K562 (cell line): ENCODE measurements at regions not wholly inside any gene's neighbourhood (a gene's known extent, or its start where the extent isn't known, plus 50 kb on each side); places are given as distances from the start of the nearest gene placed in this dataset.

Source experiments
- ATAC-seq: fragments of 200-7000 bp; cut with Tn5 transposase; 3 replicates; pipeline ENCODE4 v1.9.1; 2020; ENCODE audit warnings: moderate library complexity
- BruUV-seq: library from RNA; stranded (reverse); fragments of 400-500 nt; replicated peaks from 2 replicates; lab custom pipeline; 2021; lab: Mats Ljungman, UMichigan
- CTCF ChIA-PET: fragments of 300-600 bp; formaldehyde crosslinking; extraction: SDS; loops from one replicate; lab custom pipeline; 2021; ENCODE audit warnings: low intra/inter-chr PET ratio; lab: Yijun Ruan, JAX
- POLR2A ChIA-PET: fragments of 300-600, 350-650 bp; sonication (Branson Sonifier 250); formaldehyde crosslinking; extraction: SDS; loops from one replicate; lab custom pipeline; 2021; ENCODE audit warnings: antibody characterized with exemption, inconsistent platforms; lab: Yijun Ruan, JAX
- DNase-seq, 4 experiments: peaks; one replicate each; pipeline versions ENCODE4 v3.0.0 to v3.0.0-alpha.2; 2011 to 2018; ENCODE audit warnings: low spot score in 3 of 4, mixed read lengths in 3 of 4; ENCODE audit errors: extremely low read depth in 1 of 4
- FAIRE-seq: peaks from 2 replicates; lab custom pipeline; 2011; peaks lifted over from hg19 to GRCh38; lab: Jason Lieb, UNC
- H2AFZ ChIP-seq: 2 replicates; pipeline ENCODE4 v1.6.0; 2011; ENCODE audit warnings: low read depth, low read length, control low read depth, inconsistent platforms
- H3K27ac ChIP-seq: fragments of 200-600 bp; 3 replicates; pipeline ENCODE4 v1.8.0; 2011; ENCODE audit warnings: low read depth, mild to moderate bottlenecking, control low read depth, inconsistent platforms, low read length, moderate library complexity, mixed read lengths; ENCODE audit errors: extremely low read depth
- H3K27me3 ChIP-seq, 2 experiments: fragments of 300-600 bp in 1 of 2; 2 replicates in 1 of 2; 3 replicates in 1 of 2; pipeline versions ENCODE4 v1.6.0 to v1.8.0; 2011; ENCODE audit warnings: inconsistent platforms in 2 of 2, low read length in 2 of 2, mild to moderate bottlenecking in 1 of 2, mixed read lengths in 1 of 2, moderate library complexity in 1 of 2; ENCODE audit not compliant: control insufficient read depth in 2 of 2, insufficient read depth in 2 of 2
- H3K36me3 ChIP-seq: fragments of 300-600 bp; 3 replicates; pipeline ENCODE4 v1.8.0; 2011; ENCODE audit warnings: mild to moderate bottlenecking, low read length, inconsistent platforms; ENCODE audit not compliant: control insufficient read depth, insufficient read depth
- H3K4me1 ChIP-seq, 2 experiments: fragments of 200-600 bp in 1 of 2; replicated peaks in 1 of 2; 2 replicates in 1 of 2; 3 replicates in 1 of 2; pipeline versions ENCODE4 v1.5.1 to v1.8.0; 2011; ENCODE audit warnings: inconsistent platforms in 2 of 2, low read length in 2 of 2, mild to moderate bottlenecking in 1 of 2, mixed read lengths in 1 of 2, moderate library complexity in 1 of 2; ENCODE audit not compliant: control insufficient read depth in 2 of 2, insufficient read depth in 2 of 2
- H3K4me2 ChIP-seq: 2 replicates; pipeline ENCODE4 v1.6.1; 2011; ENCODE audit warnings: low read length, control low read depth, inconsistent platforms, mixed read lengths; ENCODE audit not compliant: insufficient read depth
- H3K4me3 ChIP-seq: fragments of 200-600 bp; sonication (generic), shearing (Covaris generic); 2 replicates; pipeline ENCODE4 v1.5.1; 2016; ENCODE audit warnings: control low read depth, inconsistent platforms
- H3K79me2 ChIP-seq: fragments of 200-600 bp; 3 replicates; pipeline ENCODE4 v1.8.0; 2011; ENCODE audit warnings: low read length, inconsistent platforms; ENCODE audit not compliant: control insufficient read depth, insufficient read depth
- H3K9ac ChIP-seq, 2 experiments: 2 replicates each; pipeline versions ENCODE4 v1.6.0 to v1.6.1; 2011; ENCODE audit warnings: low read depth in 2 of 2, low read length in 2 of 2, control low read depth in 1 of 2, inconsistent platforms in 1 of 2, mild to moderate bottlenecking in 1 of 2, mixed read lengths in 1 of 2; ENCODE audit not compliant: insufficient read depth in 1 of 2
- H3K9me1 ChIP-seq: one replicate; pipeline ENCODE4 v1.6.0; 2011; ENCODE audit warnings: inconsistent platforms, mild to moderate bottlenecking, low read length, moderate library complexity; ENCODE audit not compliant: control insufficient read depth, insufficient read depth
- H3K9me3 ChIP-seq: replicated peaks from 2 replicates; pipeline ENCODE4 v1.5.1; 2011; ENCODE audit warnings: low read depth, low read length, inconsistent platforms; ENCODE audit not compliant: control insufficient read depth, insufficient read depth
- H4K20me1 ChIP-seq: replicated peaks from 2 replicates; pipeline ENCODE4 v1.6.1; 2011; ENCODE audit warnings: low read length, inconsistent platforms, mixed read lengths; ENCODE audit not compliant: control insufficient read depth, insufficient read depth
- BACH1 ChIP-seq: fragments of 200-800 bp; sonication (Bioruptor generic); IDR thresholded peaks from 2 replicates; pipeline ENCODE4 v1.6.1; 2016; ENCODE audit warnings: missing genetic modification characterization, missing compliant biosample characterization
- CBFB ChIP-seq: sonication (generic); formaldehyde crosslinking; IDR thresholded peaks from 2 replicates; pipeline ENCODE4 v1.4.0; 2020; ENCODE audit warnings: mild to moderate bottlenecking, missing genetic modification reagents
- CEBPG ChIP-seq, 3 experiments: fragments of 200-800 bp in 1 of 3; sonication (Bioruptor generic) in 1 of 3; sonication (generic) in 1 of 3; formaldehyde crosslinking in 1 of 3; IDR thresholded peaks in 2 of 3; conservative IDR thresholded peaks in 1 of 3; 2 replicates each; pipeline versions ENCODE4 v1.6.1 to v1.8.0; 2016 to 2022; ENCODE audit warnings: missing compliant biosample characterization in 2 of 3, missing genetic modification characterization in 2 of 3, mild to moderate bottlenecking in 1 of 3, missing genetic modification reagents in 1 of 3
- E2F1 ChIP-seq: sonication (generic); formaldehyde crosslinking; IDR thresholded peaks from 2 replicates; pipeline ENCODE4 v1.8.1; 2023; ENCODE audit warnings: mild to moderate bottlenecking, missing genetic modification reagents, moderate library complexity
- ELK1 ChIP-seq: sonication (generic); formaldehyde crosslinking; IDR thresholded peaks from 2 replicates; pipeline ENCODE4 v1.8.1; 2022; ENCODE audit warnings: missing genetic modification reagents
- FOXM1 ChIP-seq, 2 experiments: fragments of 450-650 bp in 1 of 2; sonication (generic) in 1 of 2; formaldehyde crosslinking in 1 of 2; IDR thresholded peaks; 2 replicates each; pipeline versions ENCODE4 v1.6.1 to v1.9.0; 2017 to 2022; ENCODE audit warnings: low read depth in 2 of 2, mild to moderate bottlenecking in 2 of 2, missing genetic modification reagents in 1 of 2, moderate library complexity in 1 of 2
- GTF2E2 ChIP-seq: fragments of 200-800 bp; sonication (Bioruptor generic); IDR thresholded peaks from 2 replicates; pipeline ENCODE4 v1.6.1; 2016; ENCODE audit warnings: missing genetic modification characterization, missing compliant biosample characterization
- GTF2F1 ChIP-seq: IDR thresholded peaks from 2 replicates; pipeline ENCODE4 v1.6.1; 2011; ENCODE audit warnings: low read depth, low read length, improper control_type of control experiment
- HINFP ChIP-seq: fragments of 450-650 bp; conservative IDR thresholded peaks from 2 replicates; pipeline ENCODE4 v1.6.1; 2016; ENCODE audit warnings: missing genetic modification characterization, low read depth, mild to moderate bottlenecking, control low read depth, missing compliant biosample characterization
- KDM1A ChIP-seq, 2 experiments: fragments of 450-650 bp; IDR thresholded peaks; 2 replicates each; pipeline ENCODE4 v1.6.1; 2016; ENCODE audit warnings: mild to moderate bottlenecking in 2 of 2
- POLR2B ChIP-seq: fragments of 450-650 bp; IDR thresholded peaks from 2 replicates; pipeline ENCODE4 v1.6.1; 2018; ENCODE audit warnings: low read depth; ENCODE audit not compliant: partially characterized antibody
- RNF2 ChIP-seq: sonication (generic); IDR thresholded peaks from 2 replicates; pipeline ENCODE4 v1.6.1; 2016
- SNIP1 ChIP-seq: fragments of 450-650 bp; IDR thresholded peaks from 2 replicates; pipeline ENCODE4 v1.7.1; 2017; ENCODE audit warnings: low read depth, mild to moderate bottlenecking
- SP1 ChIP-seq: sonication (generic); formaldehyde crosslinking; IDR thresholded peaks from 2 replicates; pipeline ENCODE4 v1.8.1; 2022; ENCODE audit warnings: mild to moderate bottlenecking, missing genetic modification reagents
- WGBS: fragments of 100-300 bp; shearing (Covaris generic); methylation state at CpG from one replicate; pipeline ENCODE4 v1.1.6; 2016; ENCODE audit warnings: low coverage, mixed read lengths; ENCODE audit not compliant: insufficient coverage; ENCODE audit errors: missing lambda C conversion rate; 5-methylcytosine and 5-hydroxymethylcytosine counted together
- in situ Hi-C: fragments of 300-500 bp; cut with MboI; formaldehyde crosslinking; loops from 4 replicates; pipeline ENCODE4 v1.15.0; 2018; ENCODE audit warnings: inconsistent platforms, mixed read lengths
- intact Hi-C: fragments of 100-400 bp; cut with micrococcal nuclease; formaldehyde crosslinking; loops from 2 replicates; pipeline ENCODE4 v1.14.2; 2022

GRCh38 chr5:152337484-152337883 lies 67.6 kb downstream of the NMUR2 start:
- in situ Hi-C loops (no loop called here), intact Hi-C loops (no loop called here)
- no TSS peak for BruUV-seq
- no peak overlapping the region for H2AFZ ChIP-seq
- no peaks in the 10 kb centered on the region for H4K20me1 ChIP-seq
- no peak overlapping the region for H3K9ac ChIP-seq
- no peak overlapping the region for H3K4me2 ChIP-seq
- ATAC-seq (no peak), DNase-seq (no peak), FAIRE-seq (no peak)
- POLR2A ChIA-PET: no interaction called here
- H3K4me1 ChIP-seq: no peaks in the 10 kb centered on the region
- no peaks in the 10 kb centered on the region for H3K36me3 ChIP-seq
- CTCF ChIA-PET: no interaction called here
- H3K4me3 ChIP-seq: no peak overlapping the region
- no peaks in the 10 kb centered on the region for H3K79me2 ChIP-seq
- no peaks in the 10 kb centered on the region for H3K9me1 ChIP-seq
- no peak overlapping the region for H3K27ac ChIP-seq
- no peaks in the 10 kb centered on the region for H3K9me3 ChIP-seq
- no peaks in the 10 kb centered on the region for H3K27me3 ChIP-seq
- TF ChIP-seq CEBPG (CRISPR knock-in tag; IDR thresholded peaks at IDR 0.05) (no peak), CEBPG (tag; conservative IDR thresholded peaks at IDR 0.05 in 1 of 2, IDR thresholded peaks at IDR 0.05 in 1 of 2) (no peak), GTF2E2 (no peak)

- Histone ChIP-seq H3K9me1 (no peaks in the 10 kb centered on the region), H3K4me3 (no peak overlapping the region), H2AFZ (no peak overlapping the region), H3K4me2 (no peak overlapping the region), H3K9ac (no peak overlapping the region), H3K27me3 (no peaks in the 10 kb centered on the region), H3K79me2 (no peaks in the 10 kb centered on the region), H3K36me3 (no peaks in the 10 kb centered on the region), H3K4me1 (no peaks in the 10 kb centered on the region), H3K27ac (no peak overlapping the region), H3K9me3 (no peaks in the 10 kb centered on the region), H4K20me1 (no peaks in the 10 kb centered on the region)
- intact Hi-C loops: no loop called here
- ChIA-PET POLR2A (no interaction called here), CTCF (no interaction called here)
- 0% methylated on average over 1 of the region's 1 CpG for WGBS
- in situ Hi-C loops: no loop called here
- ATAC-seq (no peak), FAIRE-seq (no peak), DNase-seq (no peak)
- no TSS peak for BruUV-seq
- TF ChIP-seq POLR2B (no peak), CBFB (no peak), E2F1 (CRISPR knock-in tag) (no peak), SP1 (CRISPR knock-in tag) (no peak), RNF2 (no peak), ELK1 (CRISPR knock-in tag) (no peak), KDM1A (IDR thresholded peaks at IDR 0.05) (no peak), BACH1 (no peak), HINFP (tag) (no peak), FOXM1 (IDR thresholded peaks at IDR 0.05; ENCODE audit: low read depth) (no peak), FOXM1 (CRISPR knock-in tag; IDR thresholded peaks at IDR 0.05; ENCODE audit: low read depth) (no peak), SNIP1 (no peak), GTF2F1 (no peak)
Observed at GRCh38 chr5:152335461-152335860, 69.6 kb downstream of the NMUR2 start.
